SU-DHL-6 (cell line): ENCODE measurements at regions not wholly inside any gene's neighbourhood (a gene's known extent, or its start where the extent isn't known, plus 50 kb on each side); places are given as distances from the start of the nearest gene placed in this dataset.

Source experiments
- H2AFZ ChIP-seq: fragments of 200-600 bp; sonication (generic); 2 replicates; pipeline ENCODE4 v1.6.1; 2014; ENCODE audit warnings: low read depth, mild to moderate bottlenecking, moderate library complexity, mixed read lengths, antibody characterized with exemption, low read length; ENCODE audit not compliant: severe bottlenecking
- H3F3A ChIP-seq: fragments of 200-600 bp; shearing (Covaris generic); 2 replicates; pipeline ENCODE4 v1.6.0; 2016; ENCODE audit warnings: antibody characterized with exemption, mild to moderate bottlenecking; ENCODE audit not compliant: insufficient read depth
- H3K27ac ChIP-seq: fragments of 200-600 bp; sonication (generic); 2 replicates; pipeline ENCODE4 v1.5.1; 2016; ENCODE audit warnings: low read depth, mild to moderate bottlenecking, low read length, moderate library complexity, mixed read lengths
- H3K27me3 ChIP-seq: fragments of 200-600 bp; sonication (generic), shearing (Covaris generic); 2 replicates; pipeline ENCODE4 v1.6.0; 2014; ENCODE audit warnings: mild to moderate bottlenecking, low read length
- H3K36me3 ChIP-seq: fragments of 200-600 bp; sonication (generic); 2 replicates; pipeline ENCODE4 v1.6.1; 2014; ENCODE audit warnings: mild to moderate bottlenecking, low read length, mixed read lengths
- H3K4me2 ChIP-seq: fragments of 300-600, 200-600 bp; shearing (Covaris generic), sonication (generic); 2 replicates; pipeline ENCODE4 v1.6.0; 2014; ENCODE audit warnings: low read length, low read depth, mild to moderate bottlenecking; ENCODE audit not compliant: poor library complexity, severe bottlenecking
- H3K4me3 ChIP-seq: fragments of 200-600 bp; sonication (generic); 2 replicates; pipeline ENCODE4 v1.5.1; 2014; ENCODE audit warnings: antibody characterized with exemption, low read length, mild to moderate bottlenecking, mixed read lengths; ENCODE audit not compliant: insufficient read depth, poor library complexity, severe bottlenecking
- H3K79me2 ChIP-seq: fragments of 200-600 bp; sonication (generic); 2 replicates; pipeline ENCODE4 v1.6.1; 2014; ENCODE audit warnings: mild to moderate bottlenecking, low read length, moderate library complexity; ENCODE audit not compliant: insufficient read depth
- H3K9ac ChIP-seq: fragments of 200-600 bp; sonication (generic); 2 replicates; pipeline ENCODE4 v1.7.0; 2014; ENCODE audit warnings: mild to moderate bottlenecking, low read length
- H3K9me2 ChIP-seq: fragments of 200-600 bp; sonication (generic); replicated peaks from 2 replicates; pipeline ENCODE4 v1.6.1; 2014; ENCODE audit warnings: low read length; ENCODE audit not compliant: insufficient read depth
- H3K9me3 ChIP-seq: fragments of 200-600 bp; sonication (generic); 2 replicates; pipeline ENCODE4 v1.6.1; 2014; ENCODE audit warnings: low read length, mixed read lengths; ENCODE audit not compliant: insufficient read depth
- H4K20me1 ChIP-seq: fragments of 200-600 bp; sonication (generic); 2 replicates; pipeline ENCODE4 v1.6.1; 2014; ENCODE audit warnings: low read depth, mild to moderate bottlenecking, antibody characterized with exemption, low read length, moderate library complexity, mixed read lengths
- CTCF ChIP-seq: fragments of 200-600 bp; sonication (generic); IDR thresholded peaks from one replicate; pipeline ENCODE4 v1.5.1; 2017; ENCODE audit warnings: antibody characterized with exemption, mild to moderate bottlenecking, low read length, moderate library complexity; ENCODE audit not compliant: insufficient read depth, poor library complexity, severe bottlenecking
- EZH2phosphoT487 ChIP-seq: fragments of 200-600 bp; sonication (generic), shearing (Covaris generic); conservative IDR thresholded peaks from 2 replicates; pipeline ENCODE4 v1.6.1; 2018; ENCODE audit warnings: mild to moderate bottlenecking, antibody characterized with exemption, low read length, moderate library complexity, mixed read lengths

DNA sequence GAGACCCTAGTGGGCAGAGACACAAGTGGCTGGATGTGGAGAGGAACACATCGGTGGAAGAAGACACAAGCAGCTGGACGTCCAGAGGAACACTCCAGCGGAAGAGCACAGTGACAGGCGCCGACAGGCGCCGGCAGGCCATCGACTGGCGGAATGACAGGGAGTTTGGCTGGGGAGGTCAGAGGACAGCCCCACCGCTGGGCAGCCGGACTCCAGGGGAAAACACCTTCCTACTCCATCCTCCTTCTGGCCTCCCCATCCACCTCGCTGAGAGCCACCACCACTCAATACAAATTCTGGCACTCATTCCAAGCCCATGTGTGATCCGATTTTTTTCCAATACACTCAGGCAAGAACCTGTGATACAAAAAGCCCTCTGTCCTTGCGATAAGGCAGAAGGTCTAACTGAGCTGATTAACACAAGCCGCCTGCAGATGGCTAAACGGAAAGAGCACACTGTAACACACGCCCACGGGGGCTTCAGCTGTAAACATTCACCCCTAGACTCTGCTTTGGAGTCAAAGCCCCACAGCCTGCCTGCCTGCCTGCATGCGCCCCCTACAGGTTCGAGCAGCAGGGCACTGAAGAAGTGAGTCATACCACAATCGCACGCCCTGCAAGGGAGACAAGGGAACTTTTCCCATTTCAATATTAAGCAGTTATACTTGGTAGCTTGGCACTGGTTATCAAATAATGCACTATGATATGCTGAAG lies 50.2 kb upstream of the LRP1B start:
- TF ChIP-seq EZH2phosphoT487 (no peak), CTCF (peak; percentile 13)
- H3K4me2 ChIP-seq = no peak overlapping the region

More for the DNA sequence above, 50.2 kb upstream of the LRP1B start:
- Histone ChIP-seq H4K20me1 (no peaks in the 10 kb centered on the region), H3K27ac (no peak overlapping the region), H3K9ac (no peak overlapping the region), H3K27me3 (no peaks in the 10 kb centered on the region), H3K79me2 (no peaks in the 10 kb centered on the region), H3K4me3 (no peak overlapping the region), H3K36me3 (no peaks in the 10 kb centered on the region), H2AFZ (no peak overlapping the region), H3K9me3 (no peaks in the 10 kb centered on the region), H3K9me2 (no peaks in the 10 kb centered on the region), H3F3A (no peaks in the 10 kb centered on the region)
